ENCODE measurements at regions not wholly inside any gene's neighbourhood (a gene's known extent, or its start where the extent isn't known, plus 50 kb on each side); places are given as distances from the start of the nearest gene placed in this dataset.

GRCh38 chrX:69365755-69366154 lies 138.4 kb upstream of the NALF2 start:
- intact Hi-C loops (cut with DNase I) = no loop called here
- Histone ChIP-seq H3K36me3 (no peaks in the 10 kb centered on the region), H3K9ac (ENCODE audit: low read depth in 2 of 2, low read length in 2 of 2) (no peak overlapping the region), H3K27me3 (no peaks in the 10 kb centered on the region), H3K9me3 (no peaks in the 10 kb centered on the region), H3K4me1 (no peaks in the 10 kb centered on the region), H3K27ac (no peak overlapping the region), H3K4me3 (no peak overlapping the region)
- no peak for TF ChIP-seq CTCF (IDR thresholded peaks at IDR 0.05)
- no peak for DNase-seq

- no peak for DNase-seq
- no peaks in the 10 kb centered on the region for H3K27me3 ChIP-seq
- no peaks in the 10 kb centered on the region for H3K9me3 ChIP-seq
- no peak overlapping the region for H3K9ac ChIP-seq (ENCODE audit: low read depth in 2 of 2, low read length in 2 of 2)
- no peak overlapping the region for H3K4me3 ChIP-seq
- intact Hi-C loops (cut with DNase I) = no loop called here
- no peaks in the 10 kb centered on the region for H3K36me3 ChIP-seq
- TF ChIP-seq CTCF (IDR thresholded peaks at IDR 0.05) = no peak
- H3K4me1 ChIP-seq = no peaks in the 10 kb centered on the region
- H3K27ac ChIP-seq = no peak overlapping the region
These were observed 138.8 kb upstream of the NALF2 start for GRCh38 chrX:69365349-69365748.

GRCh38 chrX:69362856-69363255 lies 141.3 kb upstream of the NALF2 start:
- no peaks in the 10 kb centered on the region for H3K27me3 ChIP-seq
- no peaks in the 10 kb centered on the region for H3K9me3 ChIP-seq
- peak; percentile 20 for DNase-seq
- H3K4me1 ChIP-seq = no peaks in the 10 kb centered on the region
- intact Hi-C loops (cut with DNase I) = no loop called here
- no peaks in the 10 kb centered on the region for H3K36me3 ChIP-seq
- H3K4me3 ChIP-seq = no peak overlapping the region
- H3K9ac ChIP-seq (ENCODE audit: low read depth in 2 of 2, low read length in 2 of 2) = no peak overlapping the region
- H3K27ac ChIP-seq = no peak overlapping the region
- no peak for TF ChIP-seq CTCF (IDR thresholded peaks at IDR 0.05)

GRCh38 chrX:69362354-69362753 lies 141.8 kb upstream of the NALF2 start:
- no peak for DNase-seq
- Histone ChIP-seq H3K27me3 (no peaks in the 10 kb centered on the region), H3K4me3 (no peak overlapping the region), H3K27ac (no peak overlapping the region), H3K4me1 (no peaks in the 10 kb centered on the region), H3K36me3 (no peaks in the 10 kb centered on the region), H3K9me3 (no peaks in the 10 kb centered on the region), H3K9ac (ENCODE audit: low read depth in 2 of 2, low read length in 2 of 2) (no peak overlapping the region)
- TF ChIP-seq CTCF (IDR thresholded peaks at IDR 0.05) = no peak
- intact Hi-C loops (cut with DNase I) = no loop called here

- H3K9me3 ChIP-seq = no peaks in the 10 kb centered on the region
- intact Hi-C loops (cut with DNase I) = no loop called here
- no peak overlapping the region for H3K4me3 ChIP-seq
- H3K27ac ChIP-seq = no peak overlapping the region
- H3K36me3 ChIP-seq = no peaks in the 10 kb centered on the region
- H3K9ac ChIP-seq (ENCODE audit: low read depth in 2 of 2, low read length in 2 of 2) = no peak overlapping the region
- no peak for TF ChIP-seq CTCF (IDR thresholded peaks at IDR 0.05)
- no peaks in the 10 kb centered on the region for H3K27me3 ChIP-seq
- no peak for DNase-seq
- no peaks in the 10 kb centered on the region for H3K4me1 ChIP-seq
These were observed 142.7 kb upstream of the NALF2 start for GRCh38 chrX:69361311-69361845.

GRCh38 chrX:69357317-69357716 lies 146.8 kb upstream of the NALF2 start:
- TF ChIP-seq CTCF (IDR thresholded peaks at IDR 0.05) = no peak
- intact Hi-C loops (cut with DNase I) = no loop called here
- H3K4me1 ChIP-seq = no peaks in the 10 kb centered on the region
- no peak overlapping the region for H3K9ac ChIP-seq (ENCODE audit: low read depth in 2 of 2, low read length in 2 of 2)
- no peaks in the 10 kb centered on the region for H3K27me3 ChIP-seq
- H3K27ac ChIP-seq = no peak overlapping the region
- no peak for DNase-seq
- no peaks in the 10 kb centered on the region for H3K9me3 ChIP-seq
- H3K4me3 ChIP-seq = no peak overlapping the region
- no peaks in the 10 kb centered on the region for H3K36me3 ChIP-seq

Measured in colonic mucosa (tissue), 4 donors.